ENCODE measurements at regions not wholly inside any gene's neighbourhood (a gene's known extent, or its start where the extent isn't known, plus 50 kb on each side); places are given as distances from the start of the nearest gene placed in this dataset.

DNA sequence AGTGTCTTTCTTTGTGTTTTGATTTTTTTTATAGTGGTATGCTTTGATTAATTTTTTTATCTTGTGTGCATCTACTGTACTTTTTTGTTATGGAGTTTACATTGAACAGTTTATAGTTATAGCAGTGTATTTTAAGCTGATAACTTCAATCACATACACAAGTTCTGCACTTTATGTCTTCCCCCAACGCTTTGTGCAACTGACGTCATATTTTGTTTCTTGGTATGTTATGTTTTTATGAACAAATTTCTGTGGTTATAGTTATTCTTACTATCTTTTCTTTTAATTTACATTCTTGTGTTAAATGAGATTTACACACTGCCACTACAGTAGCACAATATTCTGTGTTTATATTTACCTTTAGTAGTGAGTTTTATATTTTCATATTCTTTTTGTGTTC is 197.1 kb downstream of the SNAPC1 start:
- intact Hi-C loops (cut with DNase I): no loop called here
- WGBS, 2 donors: 91 to 96% methylated on average over 2 of the region's 2 CpGs
- no peaks in the 10 kb centered on the region for H3K27me3 ChIP-seq

DNA sequence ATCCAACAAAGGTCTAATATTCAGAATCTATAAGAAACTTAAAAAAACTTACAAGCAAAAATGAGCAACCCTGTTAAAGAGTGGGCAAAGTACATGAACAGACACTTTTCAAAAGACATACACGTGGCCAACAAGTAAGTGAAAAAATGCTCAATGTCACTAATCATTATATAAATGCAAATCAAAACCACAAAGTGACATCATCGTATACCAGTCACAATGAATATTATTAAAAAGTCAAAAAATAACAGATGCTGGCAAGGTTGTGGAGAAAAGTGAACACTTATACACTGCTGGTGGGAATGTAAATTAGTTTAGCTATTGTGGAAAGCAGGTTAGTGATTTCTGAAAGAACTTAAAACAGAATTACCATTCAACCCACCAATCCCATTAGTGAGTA is 199.1 kb downstream of the SNAPC1 start:
- no peaks in the 10 kb centered on the region for H3K4me1 ChIP-seq
- no peak overlapping the region for H3K4me3 ChIP-seq
- no peaks in the 10 kb centered on the region for H3K36me3 ChIP-seq (replicated peaks in 1 of 2; ENCODE audit: insufficient read depth in 1 of 2, low read depth in 2 of 2)
- DNase-seq (no peak), ATAC-seq (no peak)
- no peak overlapping the region for H3K27ac ChIP-seq
- no peaks in the 10 kb centered on the region for H3K27me3 ChIP-seq
- intact Hi-C loops (cut with DNase I): no loop called here
- peaks cover 0 to 2% (median 0%) of the 10 kb centered on the region in 3 donors for H3K9me3 ChIP-seq
- 82 to 91% methylated on average over 2 of the region's 2 CpGs for WGBS, 2 donors
- TF ChIP-seq POLR2A (IDR thresholded peaks at IDR 0.05): no peak
- TF ChIP-seq, protein P1, sequence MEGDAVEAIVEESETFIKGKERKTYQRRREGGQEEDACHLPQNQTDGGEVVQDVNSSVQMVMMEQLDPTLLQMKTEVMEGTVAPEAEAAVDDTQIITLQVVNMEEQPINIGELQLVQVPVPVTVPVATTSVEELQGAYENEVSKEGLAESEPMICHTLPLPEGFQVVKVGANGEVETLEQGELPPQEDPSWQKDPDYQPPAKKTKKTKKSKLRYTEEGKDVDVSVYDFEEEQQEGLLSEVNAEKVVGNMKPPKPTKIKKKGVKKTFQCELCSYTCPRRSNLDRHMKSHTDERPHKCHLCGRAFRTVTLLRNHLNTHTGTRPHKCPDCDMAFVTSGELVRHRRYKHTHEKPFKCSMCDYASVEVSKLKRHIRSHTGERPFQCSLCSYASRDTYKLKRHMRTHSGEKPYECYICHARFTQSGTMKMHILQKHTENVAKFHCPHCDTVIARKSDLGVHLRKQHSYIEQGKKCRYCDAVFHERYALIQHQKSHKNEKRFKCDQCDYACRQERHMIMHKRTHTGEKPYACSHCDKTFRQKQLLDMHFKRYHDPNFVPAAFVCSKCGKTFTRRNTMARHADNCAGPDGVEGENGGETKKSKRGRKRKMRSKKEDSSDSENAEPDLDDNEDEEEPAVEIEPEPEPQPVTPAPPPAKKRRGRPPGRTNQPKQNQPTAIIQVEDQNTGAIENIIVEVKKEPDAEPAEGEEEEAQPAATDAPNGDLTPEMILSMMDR (IDR thresholded peaks at IDR 0.05): no peak

More for the DNA sequence above, 197.1 kb downstream of the SNAPC1 start:
- H3K9me3 ChIP-seq: peaks cover 0 to 5% (median 0%) of the 10 kb centered on the region in 3 donors
- no peaks in the 10 kb centered on the region for H3K36me3 ChIP-seq (replicated peaks in 1 of 2; ENCODE audit: insufficient read depth in 1 of 2, low read depth in 2 of 2)
- no peak overlapping the region for H3K27ac ChIP-seq
- H3K4me3 ChIP-seq: no peak overlapping the region
- H3K4me1 ChIP-seq: no peaks in the 10 kb centered on the region
- DNase-seq (no peak), ATAC-seq (no peak)
- no peak for TF ChIP-seq POLR2A (IDR thresholded peaks at IDR 0.05)
- TF ChIP-seq, protein P1 (IDR thresholded peaks at IDR 0.05): no peak

DNA sequence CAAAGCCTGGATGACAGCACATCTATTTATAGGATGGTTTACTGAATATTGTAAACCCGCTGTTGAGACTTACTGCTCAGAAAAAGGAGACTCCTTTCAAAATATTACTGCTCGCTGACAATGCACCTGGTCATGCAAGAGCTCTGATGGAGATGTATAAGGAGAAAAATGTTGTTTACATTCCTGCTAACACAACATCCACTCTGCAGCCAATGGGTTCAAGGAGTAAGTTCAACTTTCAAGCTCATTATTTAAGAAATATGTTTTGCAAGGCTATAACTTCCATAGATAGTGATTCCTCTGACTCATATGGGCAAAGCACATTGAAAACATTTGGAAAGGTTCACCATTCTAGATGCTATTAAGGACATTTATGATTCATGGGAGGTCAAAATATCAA is 201.7 kb downstream of the SNAPC1 start:
- intact Hi-C loops (cut with DNase I): no loop called here
- 90 to 93% methylated on average over 2 of the region's 2 CpGs for WGBS, 2 donors
- TF ChIP-seq, protein P1 (IDR thresholded peaks at IDR 0.05): no peak
- TF ChIP-seq POLR2A (IDR thresholded peaks at IDR 0.05): no peak
- Histone ChIP-seq H3K9me3 (no peaks in the 10 kb centered on the region), H3K4me3 (no peak overlapping the region), H3K27ac (no peak overlapping the region), H3K4me1 (no peaks in the 10 kb centered on the region), H3K27me3 (no peaks in the 10 kb centered on the region), H3K36me3 (replicated peaks in 1 of 2; ENCODE audit: insufficient read depth in 1 of 2, low read depth in 2 of 2) (no peaks in the 10 kb centered on the region)
- ATAC-seq (no peak), DNase-seq (no peak)

DNA sequence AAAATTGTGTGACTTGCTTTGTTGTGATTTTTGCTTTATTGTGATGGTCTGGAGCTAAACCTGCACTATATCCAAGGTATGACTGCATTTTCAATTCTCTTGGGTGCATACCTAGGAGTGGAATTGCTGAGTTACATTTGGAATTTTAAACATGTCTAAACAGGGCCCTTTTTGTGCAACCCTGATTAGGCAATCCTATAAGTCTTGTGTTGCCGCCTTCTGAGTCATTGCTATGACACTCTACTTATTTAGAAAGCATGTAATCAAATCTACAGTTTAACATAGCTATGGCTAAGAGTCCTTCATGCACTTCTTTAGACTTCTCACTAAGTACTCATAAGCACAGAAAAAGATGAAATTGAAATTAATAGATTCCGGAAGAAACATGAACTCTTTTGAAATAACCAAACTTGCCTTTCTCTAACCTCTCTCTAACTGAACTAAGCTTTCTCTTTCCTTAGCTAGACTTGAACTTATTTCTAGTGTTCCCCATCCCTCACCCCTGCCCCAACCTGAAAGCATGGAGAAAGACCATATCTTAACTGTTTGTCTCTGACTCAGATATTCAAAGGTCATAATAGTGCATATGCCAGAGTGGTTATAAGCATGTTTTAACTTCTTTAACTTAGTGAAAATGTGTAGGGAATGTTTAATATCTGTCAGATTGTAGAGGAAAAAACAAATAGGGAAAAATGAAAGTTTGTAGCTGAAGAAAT is 203.0 kb downstream of the SNAPC1 start:
- intact Hi-C loops (cut with DNase I): no loop called here
- no peak overlapping the region for H3K4me3 ChIP-seq
- no peaks in the 10 kb centered on the region for H3K9me3 ChIP-seq
- no peaks in the 10 kb centered on the region for H3K27me3 ChIP-seq
- DNase-seq (no peak), ATAC-seq (no peak)
- TF ChIP-seq, protein P1 (IDR thresholded peaks at IDR 0.05): no peak
- H3K4me1 ChIP-seq: no peaks in the 10 kb centered on the region
- H3K36me3 ChIP-seq (replicated peaks in 1 of 2; ENCODE audit: insufficient read depth in 1 of 2, low read depth in 2 of 2): no peaks in the 10 kb centered on the region
- WGBS, 2 donors: 88 to 89% methylated on average over 2 of the region's 2 CpGs
- H3K27ac ChIP-seq: no peak overlapping the region

DNA sequence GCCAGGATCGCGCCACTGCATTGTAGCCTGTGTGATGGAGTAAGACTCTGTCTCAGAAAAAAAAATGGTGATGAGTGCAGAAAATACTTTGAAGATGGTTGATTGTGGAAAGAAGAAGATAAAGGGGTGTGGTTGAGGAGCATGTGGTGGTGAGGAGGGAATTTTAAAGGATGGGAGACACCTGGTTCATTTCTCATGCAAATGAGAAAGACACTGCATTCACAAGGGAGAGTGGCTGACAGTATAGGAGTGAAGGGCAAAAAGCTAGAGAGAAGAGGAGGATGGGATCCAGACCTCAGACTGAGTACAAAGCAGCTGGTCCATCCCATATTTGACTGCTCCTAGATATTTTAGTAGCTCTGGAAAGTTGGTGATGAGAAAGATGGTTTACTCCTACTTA is 206.0 kb downstream of the SNAPC1 start:
- Histone ChIP-seq H3K36me3 (replicated peaks in 1 of 2; ENCODE audit: insufficient read depth in 1 of 2, low read depth in 2 of 2) (no peaks in the 10 kb centered on the region), H3K27me3 (no peaks in the 10 kb centered on the region), H3K9me3 (no peaks in the 10 kb centered on the region), H3K4me3 (no peak overlapping the region), H3K4me1 (no peaks in the 10 kb centered on the region), H3K27ac (no peak overlapping the region)
- TF ChIP-seq, protein P1 (IDR thresholded peaks at IDR 0.05): no peak
- TF ChIP-seq POLR2A (IDR thresholded peaks at IDR 0.05): no peak
- ATAC-seq: no peak
- 97 to 98% methylated on average over 2 of the region's 2 CpGs for WGBS, 2 donors
- DNase-seq: no peak
- intact Hi-C loops (cut with DNase I): no loop called here

Measured in body of pancreas (tissue), 4 donors.